ENCODE measurements at regions not wholly inside any gene's neighbourhood (a gene's known extent, or its start where the extent isn't known, plus 50 kb on each side); places are given as distances from the start of the nearest gene placed in this dataset.

DNA sequence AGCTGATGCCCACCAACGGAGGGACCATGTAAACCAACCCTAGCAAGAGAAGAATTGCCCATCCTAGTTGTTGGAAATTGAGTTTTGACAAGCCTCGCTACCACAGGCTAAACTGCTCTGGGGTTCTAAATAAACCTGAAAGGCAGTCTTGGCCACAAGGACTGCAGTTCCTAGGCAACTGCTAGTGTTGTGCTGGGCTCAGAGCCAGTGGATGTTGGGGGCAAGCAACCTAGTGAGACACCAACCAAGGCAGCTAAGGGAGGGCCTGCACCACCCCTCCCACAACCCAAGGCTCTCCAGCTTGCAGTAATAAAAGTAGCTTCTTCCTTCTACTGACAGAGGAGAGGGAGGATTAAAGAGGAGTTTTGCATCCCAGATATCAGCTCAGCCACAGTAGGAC is 102.4 kb upstream of the PKN2 start:
- TF ChIP-seq, protein P1, sequence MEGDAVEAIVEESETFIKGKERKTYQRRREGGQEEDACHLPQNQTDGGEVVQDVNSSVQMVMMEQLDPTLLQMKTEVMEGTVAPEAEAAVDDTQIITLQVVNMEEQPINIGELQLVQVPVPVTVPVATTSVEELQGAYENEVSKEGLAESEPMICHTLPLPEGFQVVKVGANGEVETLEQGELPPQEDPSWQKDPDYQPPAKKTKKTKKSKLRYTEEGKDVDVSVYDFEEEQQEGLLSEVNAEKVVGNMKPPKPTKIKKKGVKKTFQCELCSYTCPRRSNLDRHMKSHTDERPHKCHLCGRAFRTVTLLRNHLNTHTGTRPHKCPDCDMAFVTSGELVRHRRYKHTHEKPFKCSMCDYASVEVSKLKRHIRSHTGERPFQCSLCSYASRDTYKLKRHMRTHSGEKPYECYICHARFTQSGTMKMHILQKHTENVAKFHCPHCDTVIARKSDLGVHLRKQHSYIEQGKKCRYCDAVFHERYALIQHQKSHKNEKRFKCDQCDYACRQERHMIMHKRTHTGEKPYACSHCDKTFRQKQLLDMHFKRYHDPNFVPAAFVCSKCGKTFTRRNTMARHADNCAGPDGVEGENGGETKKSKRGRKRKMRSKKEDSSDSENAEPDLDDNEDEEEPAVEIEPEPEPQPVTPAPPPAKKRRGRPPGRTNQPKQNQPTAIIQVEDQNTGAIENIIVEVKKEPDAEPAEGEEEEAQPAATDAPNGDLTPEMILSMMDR (IDR thresholded peaks at IDR 0.05), result no peak
- no peak for TF ChIP-seq POLR2A (IDR thresholded peaks at IDR 0.05)
- no peak for TF ChIP-seq POLR2AphosphoS5 (IDR thresholded peaks at IDR 0.05)
- no peak for TF ChIP-seq EP300 (IDR thresholded peaks at IDR 0.05)

All from suprapubic skin (tissue), 4 donors.